MCF 10A (cell line): ENCODE measurements at regions not wholly inside any gene's neighbourhood (a gene's known extent, or its start where the extent isn't known, plus 50 kb on each side); places are given as distances from the start of the nearest gene placed in this dataset.

Experiments
- BruUV-seq: library from RNA; stranded (reverse); fragments of 400-500 nt; replicated peaks from 2 replicates; lab custom pipeline; 2021; lab: Mats Ljungman, UMichigan
- CTCF ChIA-PET: fragments of 300-600 bp; sonication (Branson Sonifier 250); formaldehyde crosslinking; extraction: SDS; loops from one replicate; lab custom pipeline; 2021; ENCODE audit warnings: antibody characterized with exemption, inconsistent platforms; lab: Yijun Ruan, JAX
- POLR2A ChIA-PET: fragments of 300-600, 350-650 bp; sonication (Branson Sonifier 250); formaldehyde crosslinking; extraction: SDS; loops from one replicate; lab custom pipeline; 2020; ENCODE audit warnings: antibody characterized with exemption, inconsistent platforms; lab: Yijun Ruan, JAX
- DNase-seq: peaks from one replicate; pipeline ENCODE4 v3.0.0-alpha.2; 2018; ENCODE audit not compliant: unreplicated experiment
- H3K27ac Mint-ChIP-seq: one replicate; pipeline ENCODE4 v1.8.0; 2022; ENCODE audit warnings: mild to moderate bottlenecking, low read depth, mixed read lengths; ENCODE audit not compliant: unreplicated experiment
- H3K27me3 Mint-ChIP-seq: one replicate; pipeline ENCODE4 v1.8.0; 2022; ENCODE audit warnings: mixed read lengths; ENCODE audit not compliant: insufficient read depth, unreplicated experiment
- H3K36me3 Mint-ChIP-seq: one replicate; pipeline ENCODE4 v1.8.0; 2022; ENCODE audit warnings: mild to moderate bottlenecking, moderate library complexity, mixed read lengths; ENCODE audit not compliant: insufficient read depth, unreplicated experiment
- H3K4me1 Mint-ChIP-seq: one replicate; pipeline ENCODE4 v1.8.0; 2022; ENCODE audit warnings: mixed read lengths; ENCODE audit not compliant: insufficient read depth, unreplicated experiment
- H3K4me3 Mint-ChIP-seq: one replicate; pipeline ENCODE4 v1.8.0; 2022; ENCODE audit warnings: mild to moderate bottlenecking, moderate library complexity, mixed read lengths; ENCODE audit not compliant: unreplicated experiment
- H3K9me3 Mint-ChIP-seq: one replicate; pipeline ENCODE4 v1.8.0; 2022; ENCODE audit warnings: mixed read lengths; ENCODE audit not compliant: unreplicated experiment
- intact Hi-C: fragments of 100-400 bp; cut with micrococcal nuclease; formaldehyde crosslinking; loops from 2 replicates; pipeline ENCODE4 v1.14.1; 2022
- TF ChIP-seq, protein P1 (sequence below): fragments of 200-600 bp; IDR thresholded peaks from one replicate; pipeline ENCODE4 v1.8.0; 2022; ENCODE audit warnings: antibody characterized with exemption, mild to moderate bottlenecking; ENCODE audit not compliant: unreplicated experiment

DNA sequence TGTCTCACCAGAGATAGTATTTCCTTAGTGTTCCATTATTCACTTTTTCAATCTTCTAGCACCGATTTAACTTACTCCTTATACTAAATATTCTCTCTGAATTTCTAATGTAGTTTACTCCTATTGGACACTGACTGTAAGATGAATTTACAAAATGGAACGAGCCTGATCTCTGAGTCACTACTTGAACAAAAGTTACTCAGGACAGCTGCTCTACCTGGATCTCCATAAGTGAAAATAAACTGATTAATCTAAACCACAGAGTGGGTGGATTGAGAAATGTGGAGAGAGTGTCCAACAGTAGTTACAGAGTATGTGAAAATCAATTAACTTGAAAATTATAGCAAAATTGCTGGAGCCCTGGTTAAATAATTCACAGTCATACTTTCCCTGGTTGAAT, 141.7 kb upstream of the CHORDC1 start:
- TF ChIP-seq, protein P1, sequence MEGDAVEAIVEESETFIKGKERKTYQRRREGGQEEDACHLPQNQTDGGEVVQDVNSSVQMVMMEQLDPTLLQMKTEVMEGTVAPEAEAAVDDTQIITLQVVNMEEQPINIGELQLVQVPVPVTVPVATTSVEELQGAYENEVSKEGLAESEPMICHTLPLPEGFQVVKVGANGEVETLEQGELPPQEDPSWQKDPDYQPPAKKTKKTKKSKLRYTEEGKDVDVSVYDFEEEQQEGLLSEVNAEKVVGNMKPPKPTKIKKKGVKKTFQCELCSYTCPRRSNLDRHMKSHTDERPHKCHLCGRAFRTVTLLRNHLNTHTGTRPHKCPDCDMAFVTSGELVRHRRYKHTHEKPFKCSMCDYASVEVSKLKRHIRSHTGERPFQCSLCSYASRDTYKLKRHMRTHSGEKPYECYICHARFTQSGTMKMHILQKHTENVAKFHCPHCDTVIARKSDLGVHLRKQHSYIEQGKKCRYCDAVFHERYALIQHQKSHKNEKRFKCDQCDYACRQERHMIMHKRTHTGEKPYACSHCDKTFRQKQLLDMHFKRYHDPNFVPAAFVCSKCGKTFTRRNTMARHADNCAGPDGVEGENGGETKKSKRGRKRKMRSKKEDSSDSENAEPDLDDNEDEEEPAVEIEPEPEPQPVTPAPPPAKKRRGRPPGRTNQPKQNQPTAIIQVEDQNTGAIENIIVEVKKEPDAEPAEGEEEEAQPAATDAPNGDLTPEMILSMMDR: no peak
- POLR2A ChIA-PET: no interaction called here
- intact Hi-C loops: no loop called here

DNA sequence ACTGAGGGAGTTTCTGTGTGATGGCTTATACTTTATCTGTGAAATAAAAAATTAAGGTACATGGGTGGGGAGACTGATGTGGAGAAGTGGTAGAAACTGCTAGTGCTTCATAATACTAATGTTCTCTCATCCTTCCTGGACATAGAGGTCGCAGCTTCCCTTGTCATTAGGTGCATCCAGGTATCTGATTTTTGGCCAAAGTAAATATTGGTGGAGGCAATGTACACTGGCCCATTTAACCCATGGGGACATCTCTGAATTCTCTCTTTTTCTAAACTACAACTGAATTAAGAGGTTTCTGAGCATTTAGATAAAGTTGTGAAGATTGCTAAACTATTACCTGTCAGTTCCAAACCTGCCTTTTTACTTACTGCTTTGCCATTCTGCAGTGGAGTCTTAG, 140.9 kb upstream of the CHORDC1 start:
- BruUV-seq: no TSS peak
- POLR2A ChIA-PET: no interaction called here
- TF ChIP-seq, protein P1: no peak

More for the DNA sequence above, 141.7 kb upstream of the CHORDC1 start:
- peak; percentile 14 for DNase-seq
- no peaks in the 10 kb centered on the region for H3K27me3 Mint-ChIP-seq
- peaks cover 5% of the 10 kb centered on the region for H3K36me3 Mint-ChIP-seq
- no TSS peak for BruUV-seq
- CTCF ChIA-PET: no interaction called here
- no peaks in the 10 kb centered on the region for H3K9me3 Mint-ChIP-seq
- H3K4me1 Mint-ChIP-seq: no peaks in the 10 kb centered on the region
- H3K4me3 Mint-ChIP-seq: no peak overlapping the region
- no peak overlapping the region for H3K27ac Mint-ChIP-seq

DNA sequence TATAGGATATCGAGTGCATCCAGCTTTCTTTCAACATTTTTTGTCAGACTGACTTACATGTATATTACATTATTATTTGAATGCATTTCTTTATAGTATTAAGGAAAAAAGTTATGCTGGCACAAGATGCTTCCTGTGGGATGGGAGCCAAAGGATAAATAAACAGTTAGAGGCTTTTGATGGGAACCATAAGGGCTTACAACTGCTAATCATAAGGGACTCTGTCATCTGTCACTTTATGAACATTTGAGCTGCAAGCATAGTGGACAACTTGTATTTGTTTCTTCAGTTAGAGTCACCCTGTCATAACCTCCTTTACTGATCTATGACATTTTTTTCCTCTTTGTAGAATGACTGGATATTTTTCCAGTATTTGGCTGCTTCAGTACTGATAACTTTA, 132.4 kb upstream of the CHORDC1 start:
- no TSS peak for BruUV-seq
- Mint-ChIP-seq H3K27ac (no peak overlapping the region), H3K4me3 (no peak overlapping the region), H3K9me3 (no peaks in the 10 kb centered on the region), H3K4me1 (no peaks in the 10 kb centered on the region), H3K36me3 (no peaks in the 10 kb centered on the region), H3K27me3 (no peaks in the 10 kb centered on the region)
- TF ChIP-seq, protein P1: no peak
- POLR2A ChIA-PET: no interaction called here
- no peak for DNase-seq
- CTCF ChIA-PET: interaction anchor here (0.5 to 0.8 kb wide), 2 partner anchors 22 to 55 kb away, joined by 3 read pairs; no protein-coding TSS in a partner anchor
- intact Hi-C loops: no loop called here

More for the DNA sequence above, 140.9 kb upstream of the CHORDC1 start:
- H3K36me3 Mint-ChIP-seq: peaks cover 5% of the 10 kb centered on the region
- no peaks in the 10 kb centered on the region for H3K9me3 Mint-ChIP-seq
- no peaks in the 10 kb centered on the region for H3K27me3 Mint-ChIP-seq
- intact Hi-C loops: no loop called here
- no peak overlapping the region for H3K4me3 Mint-ChIP-seq
- no peak overlapping the region for H3K27ac Mint-ChIP-seq
- no peak for DNase-seq
- CTCF ChIA-PET: no interaction called here
- H3K4me1 Mint-ChIP-seq: no peaks in the 10 kb centered on the region

DNA sequence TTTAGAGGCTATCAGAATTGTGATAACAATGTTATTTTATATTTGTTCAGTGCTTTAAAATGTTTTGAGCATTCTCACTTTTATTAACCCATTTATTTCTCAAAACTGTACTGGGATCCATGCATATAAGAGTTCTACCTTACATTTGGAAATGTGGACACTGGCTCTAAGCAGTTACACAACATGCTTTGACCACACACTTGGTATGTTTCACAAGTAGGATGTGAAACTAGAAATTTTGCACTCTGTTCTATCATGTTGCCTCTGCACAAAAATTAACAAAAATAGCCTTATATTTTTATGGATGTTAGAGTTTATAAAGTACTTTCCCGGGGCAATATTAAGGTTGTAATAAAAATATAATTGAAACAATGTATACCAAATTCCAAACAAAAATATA, 126.9 kb upstream of the CHORDC1 start:
- Mint-ChIP-seq H3K9me3 (no peaks in the 10 kb centered on the region), H3K36me3 (no peaks in the 10 kb centered on the region), H3K4me3 (no peak overlapping the region), H3K27ac (no peak overlapping the region), H3K4me1 (no peaks in the 10 kb centered on the region), H3K27me3 (no peaks in the 10 kb centered on the region)
- intact Hi-C loops: no loop called here
- BruUV-seq: no TSS peak
- TF ChIP-seq, protein P1: no peak
- DNase-seq: no peak
- ChIA-PET POLR2A (no interaction called here), CTCF (no interaction called here)
